ENCODE measurements at regions not wholly inside any gene's neighbourhood (a gene's known extent, or its start where the extent isn't known, plus 50 kb on each side); places are given as distances from the start of the nearest gene placed in this dataset.
"Not testable (repeated sequence)": the region's sequence is repeated elsewhere in the genome, so short reads cannot be mapped to it uniquely, and the experiment has no call there.

- Histone ChIP-seq H2AK5ac (ENCODE audit: low read length) (no peak overlapping the region), H4K91ac (ENCODE audit: low read depth, low read length) (no peak overlapping the region), H4K8ac (ENCODE audit: low read depth, low read length) (no peak overlapping the region), H3K79me1 (ENCODE audit: low read length) (no peaks in the 10 kb centered on the region), H3K79me2 (ENCODE audit: control insufficient read depth, insufficient read depth, low read length, poor library complexity) (no peaks in the 10 kb centered on the region), H2AFZ (ENCODE audit: insufficient read depth, low read length, poor library complexity) (no peak overlapping the region), H4K12ac (ENCODE audit: low read depth, low read length) (no peak overlapping the region), H3K36me3 (ENCODE audit: control insufficient read depth in 1 of 2, insufficient read depth in 2 of 2, low read length in 2 of 2) (no peaks in the 10 kb centered on the region), H3K23ac (ENCODE audit: low read length) (no peak overlapping the region), H3K27me3 (ENCODE audit: insufficient read depth, low read length) (no peaks in the 10 kb centered on the region), H3K14ac (ENCODE audit: low read length) (no peak overlapping the region), H3K4me2 (ENCODE audit: low read length) (no peak overlapping the region), H3K9me3 (ENCODE audit: insufficient read depth, low read depth, low read length) (no peaks in the 10 kb centered on the region), H3K4me3 (ENCODE audit: low read depth, low read length) (no peak overlapping the region), H2BK120ac (ENCODE audit: insufficient read depth, low read length, poor library complexity) (no peak overlapping the region), H2BK5ac (ENCODE audit: low read depth, low read length, poor library complexity) (no peak overlapping the region), H3K4me1 (ENCODE audit: control insufficient read depth in 1 of 2, insufficient read depth in 2 of 2, low read length in 2 of 2) (peaks cover 0 to 4% of the 10 kb centered on the region in 2 experiments), H3K4ac (ENCODE audit: low read depth, low read length) (no peak overlapping the region), H3K27ac (ENCODE audit: low read depth, low read length) (no peak overlapping the region), H3K18ac (ENCODE audit: low read length) (no peak overlapping the region), H2BK12ac (ENCODE audit: low read length) (no peak overlapping the region), H3K9ac (ENCODE audit: low read length) (no peak overlapping the region)
- no CpG with 5 or more reads among the region's 5 CpGs for WGBS (ENCODE audit: extremely low coverage, insufficient coverage, insufficient read length)
- DNase-seq, result no peak
Observed at GRCh38 chr2:207231106-207231865, 65.5 kb upstream of the KLF7 start.

DNA sequence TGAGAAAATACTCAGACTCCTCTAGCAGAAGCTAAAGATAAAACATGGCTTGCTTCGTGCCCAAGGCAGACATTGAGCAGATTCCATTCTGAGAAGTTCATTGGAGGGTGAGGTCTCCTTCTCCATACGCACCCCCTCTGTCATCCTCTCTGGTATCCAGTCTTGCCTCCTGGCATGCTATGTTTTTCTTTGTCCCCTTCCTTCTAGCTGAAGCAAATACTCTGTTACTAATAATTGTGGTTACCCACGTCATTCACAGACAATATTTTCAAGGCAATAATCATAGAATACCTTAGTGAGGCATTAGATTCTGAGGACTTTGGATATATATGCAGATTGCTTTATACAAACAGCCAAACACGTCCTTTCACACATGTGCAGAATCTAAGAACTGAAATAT lies 66.2 kb upstream of the KLF7 start:
- no peaks in the 10 kb centered on the region for H3K79me1 ChIP-seq (ENCODE audit: low read length)
- no peak overlapping the region for H4K12ac ChIP-seq (ENCODE audit: low read depth, low read length)
- no peak for DNase-seq
- no peak overlapping the region for H3K9ac ChIP-seq (ENCODE audit: low read length)
- H3K18ac ChIP-seq (ENCODE audit: low read length), result no peak overlapping the region
- H2AFZ ChIP-seq (ENCODE audit: insufficient read depth, low read length, poor library complexity), result no peak overlapping the region
- H3K27ac ChIP-seq (ENCODE audit: low read depth, low read length), result no peak overlapping the region
- H3K9me3 ChIP-seq (ENCODE audit: insufficient read depth, low read depth, low read length), result no peaks in the 10 kb centered on the region
- no peak overlapping the region for H4K91ac ChIP-seq (ENCODE audit: low read depth, low read length)
- no peak overlapping the region for H2BK120ac ChIP-seq (ENCODE audit: insufficient read depth, low read length, poor library complexity)
- no peaks in the 10 kb centered on the region for H3K79me2 ChIP-seq (ENCODE audit: control insufficient read depth, insufficient read depth, low read length, poor library complexity)
- no peak overlapping the region for H3K14ac ChIP-seq (ENCODE audit: low read length)
- no peak overlapping the region for H2BK5ac ChIP-seq (ENCODE audit: low read depth, low read length, poor library complexity)
- H3K36me3 ChIP-seq (ENCODE audit: control insufficient read depth in 1 of 2, insufficient read depth in 2 of 2, low read length in 2 of 2), result no peaks in the 10 kb centered on the region
- H3K27me3 ChIP-seq (ENCODE audit: insufficient read depth, low read length), result no peaks in the 10 kb centered on the region
- H3K4me2 ChIP-seq (ENCODE audit: low read length), result no peak overlapping the region
- H2AK5ac ChIP-seq (ENCODE audit: low read length), result no peak overlapping the region
- WGBS (ENCODE audit: extremely low coverage, insufficient coverage, insufficient read length), result no CpG with 5 or more reads among the region's 4 CpGs
- no peak overlapping the region for H3K23ac ChIP-seq (ENCODE audit: low read length)
- no peak overlapping the region for H4K8ac ChIP-seq (ENCODE audit: low read depth, low read length)
- H3K4me1 ChIP-seq (ENCODE audit: control insufficient read depth in 1 of 2, insufficient read depth in 2 of 2, low read length in 2 of 2), result peaks cover 0 to 4% of the 10 kb centered on the region in 2 experiments
- no peak overlapping the region for H2BK12ac ChIP-seq (ENCODE audit: low read length)
- no peak overlapping the region for H3K4ac ChIP-seq (ENCODE audit: low read depth, low read length)
- no peak overlapping the region for H3K4me3 ChIP-seq (ENCODE audit: low read depth, low read length)

- H3K36me3 ChIP-seq (ENCODE audit: control insufficient read depth in 1 of 2, insufficient read depth in 2 of 2, low read length in 2 of 2); H3K79me1 ChIP-seq (ENCODE audit: low read length); H4K8ac ChIP-seq (ENCODE audit: low read depth, low read length); H3K79me2 ChIP-seq (ENCODE audit: control insufficient read depth, insufficient read depth, low read length, poor library complexity); H4K12ac ChIP-seq (ENCODE audit: low read depth, low read length); H3K9ac ChIP-seq (ENCODE audit: low read length); H3K14ac ChIP-seq (ENCODE audit: low read length); H3K4me3 ChIP-seq (ENCODE audit: low read depth, low read length); H3K4me2 ChIP-seq (ENCODE audit: low read length); H2AK5ac ChIP-seq (ENCODE audit: low read length); DNase-seq; H3K23ac ChIP-seq (ENCODE audit: low read length); H3K27ac ChIP-seq (ENCODE audit: low read depth, low read length); H3K4me1 ChIP-seq (ENCODE audit: control insufficient read depth in 1 of 2, insufficient read depth in 2 of 2, low read length in 2 of 2); H3K4ac ChIP-seq (ENCODE audit: low read depth, low read length); H2BK120ac ChIP-seq (ENCODE audit: insufficient read depth, low read length, poor library complexity); H2BK5ac ChIP-seq (ENCODE audit: low read depth, low read length, poor library complexity); H3K18ac ChIP-seq (ENCODE audit: low read length); H4K91ac ChIP-seq (ENCODE audit: low read depth, low read length); H3K27me3 ChIP-seq (ENCODE audit: insufficient read depth, low read length); H3K9me3 ChIP-seq (ENCODE audit: insufficient read depth, low read depth, low read length); H2BK12ac ChIP-seq (ENCODE audit: low read length); H2AFZ ChIP-seq (ENCODE audit: insufficient read depth, low read length, poor library complexity): not testable (repeated sequence)
Observed at GRCh38 chr2:207233141-207233540, 67.4 kb upstream of the KLF7 start.

DNA sequence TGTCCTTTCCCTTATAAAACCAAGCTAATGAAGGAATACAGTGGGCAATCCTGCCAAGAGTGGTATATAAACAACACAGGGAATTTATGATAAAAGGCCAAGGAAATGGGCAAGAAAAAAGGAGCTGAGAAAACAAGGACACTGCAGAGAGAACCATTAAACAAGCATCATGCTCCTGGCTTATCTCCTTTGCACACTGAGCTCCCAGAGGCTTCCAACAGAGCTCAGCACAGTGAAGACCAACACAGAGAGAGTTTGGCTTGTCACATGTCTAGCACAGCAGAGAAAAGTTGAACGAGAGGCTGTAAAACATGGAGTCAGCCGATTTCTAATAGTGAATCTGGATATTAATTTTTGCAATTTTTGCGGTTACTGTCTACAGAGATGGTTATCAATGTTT lies 68.0 kb upstream of the KLF7 start:
- H3K9me3 ChIP-seq (ENCODE audit: insufficient read depth, low read depth, low read length), result no peaks in the 10 kb centered on the region
- no peak overlapping the region for H2AFZ ChIP-seq (ENCODE audit: insufficient read depth, low read length, poor library complexity)
- H3K18ac ChIP-seq (ENCODE audit: low read length), result no peak overlapping the region
- H3K79me1 ChIP-seq (ENCODE audit: low read length), result no peaks in the 10 kb centered on the region
- no peaks in the 10 kb centered on the region for H3K27me3 ChIP-seq (ENCODE audit: insufficient read depth, low read length)
- H2BK120ac ChIP-seq (ENCODE audit: insufficient read depth, low read length, poor library complexity), result no peak overlapping the region
- no peak for DNase-seq
- H2BK5ac ChIP-seq (ENCODE audit: low read depth, low read length, poor library complexity), result no peak overlapping the region
- H3K27ac ChIP-seq (ENCODE audit: low read depth, low read length), result no peak overlapping the region
- no peak overlapping the region for H4K12ac ChIP-seq (ENCODE audit: low read depth, low read length)
- H3K4me2 ChIP-seq (ENCODE audit: low read length), result no peak overlapping the region
- no peaks in the 10 kb centered on the region for H3K79me2 ChIP-seq (ENCODE audit: control insufficient read depth, insufficient read depth, low read length, poor library complexity)
- no peak overlapping the region for H3K4ac ChIP-seq (ENCODE audit: low read depth, low read length)
- H2BK12ac ChIP-seq (ENCODE audit: low read length), result no peak overlapping the region
- no peak overlapping the region for H3K4me3 ChIP-seq (ENCODE audit: low read depth, low read length)
- no peak overlapping the region for H4K91ac ChIP-seq (ENCODE audit: low read depth, low read length)
- H3K4me1 ChIP-seq (ENCODE audit: control insufficient read depth in 1 of 2, insufficient read depth in 2 of 2, low read length in 2 of 2), result no peaks in the 10 kb centered on the region
- H3K36me3 ChIP-seq (ENCODE audit: control insufficient read depth in 1 of 2, insufficient read depth in 2 of 2, low read length in 2 of 2), result no peaks in the 10 kb centered on the region
- no peak overlapping the region for H2AK5ac ChIP-seq (ENCODE audit: low read length)
- H3K9ac ChIP-seq (ENCODE audit: low read length), result no peak overlapping the region
- no peak overlapping the region for H3K23ac ChIP-seq (ENCODE audit: low read length)
- no peak overlapping the region for H3K14ac ChIP-seq (ENCODE audit: low read length)
- no CpG with 5 or more reads among the region's 3 CpGs for WGBS (ENCODE audit: extremely low coverage, insufficient coverage, insufficient read length)
- H4K8ac ChIP-seq (ENCODE audit: low read depth, low read length), result no peak overlapping the region

All from trophoblast cell (in vitro differentiated cells and primary cell).